T-helper 9 cell (primary cell): ENCODE measurements at regions not wholly inside any gene's neighbourhood (a gene's known extent, or its start where the extent isn't known, plus 50 kb on each side); places are given as distances from the start of the nearest gene placed in this dataset.
"Not testable (repeated sequence)": the region's sequence is repeated elsewhere in the genome, so short reads cannot be mapped to it uniquely, and the experiment has no call there.

Source experiments
- DNase-seq: peaks from one replicate; pipeline ENCODE4 v3.0.0-alpha.2; 2020

DNA sequence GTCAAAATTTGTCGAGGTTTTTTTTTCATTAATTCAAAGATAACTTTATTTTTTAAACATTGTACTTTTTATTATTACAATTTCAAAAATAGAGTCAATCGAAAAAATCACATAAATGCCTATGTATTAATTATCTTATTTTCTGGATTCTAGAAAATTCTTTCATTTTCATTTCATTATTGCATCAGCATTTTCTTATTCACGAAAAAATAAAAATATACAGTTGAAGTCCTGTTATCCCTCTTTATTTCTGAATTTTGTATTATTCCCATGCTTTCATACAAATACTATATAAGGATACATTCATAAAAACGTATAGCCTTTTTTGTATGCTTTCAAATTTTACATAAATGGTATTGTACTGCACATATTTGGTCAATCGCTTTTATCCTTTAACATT is 681.0 kb upstream of the USP24 start:
- no peak for DNase-seq

DNA sequence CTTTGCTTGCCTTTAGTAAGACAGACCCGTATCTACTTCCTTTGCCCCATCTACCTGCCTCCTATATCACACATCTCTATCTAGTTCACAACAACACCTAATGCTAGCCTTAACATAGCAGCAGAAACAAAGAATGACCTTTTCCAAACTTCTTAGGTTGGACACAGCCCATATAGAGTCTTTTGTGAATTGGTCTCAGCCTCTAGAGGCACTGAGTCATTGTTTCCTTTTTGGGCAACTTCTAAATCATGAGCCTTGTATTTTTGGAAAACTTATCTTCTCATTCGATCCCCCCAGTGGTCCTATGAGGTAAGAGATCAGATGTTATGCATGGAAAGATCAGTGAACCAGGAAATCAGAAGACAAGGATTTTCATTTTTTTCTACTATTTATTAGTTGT is 679.4 kb upstream of the USP24 start:
- DNase-seq: no peak

DNA sequence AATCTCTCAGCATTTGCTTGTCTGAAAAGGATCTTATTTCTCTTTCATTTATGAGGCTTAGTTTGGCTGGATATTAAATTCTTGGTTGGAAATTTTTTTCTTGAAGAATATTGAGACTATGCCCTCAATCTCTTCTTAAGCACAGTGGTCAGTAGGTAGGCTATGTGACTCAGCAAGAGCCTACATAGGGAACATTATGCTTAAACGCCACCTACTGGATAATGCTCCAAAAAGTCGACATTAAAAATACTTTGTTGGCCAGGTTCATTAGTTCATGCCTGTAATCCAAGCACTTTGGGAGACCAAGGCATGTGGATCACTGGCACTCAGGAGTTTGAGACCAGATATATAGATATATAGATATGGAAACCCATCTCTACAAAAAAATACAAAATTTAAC is 678.0 kb upstream of the USP24 start:
- DNase-seq: no peak

DNA sequence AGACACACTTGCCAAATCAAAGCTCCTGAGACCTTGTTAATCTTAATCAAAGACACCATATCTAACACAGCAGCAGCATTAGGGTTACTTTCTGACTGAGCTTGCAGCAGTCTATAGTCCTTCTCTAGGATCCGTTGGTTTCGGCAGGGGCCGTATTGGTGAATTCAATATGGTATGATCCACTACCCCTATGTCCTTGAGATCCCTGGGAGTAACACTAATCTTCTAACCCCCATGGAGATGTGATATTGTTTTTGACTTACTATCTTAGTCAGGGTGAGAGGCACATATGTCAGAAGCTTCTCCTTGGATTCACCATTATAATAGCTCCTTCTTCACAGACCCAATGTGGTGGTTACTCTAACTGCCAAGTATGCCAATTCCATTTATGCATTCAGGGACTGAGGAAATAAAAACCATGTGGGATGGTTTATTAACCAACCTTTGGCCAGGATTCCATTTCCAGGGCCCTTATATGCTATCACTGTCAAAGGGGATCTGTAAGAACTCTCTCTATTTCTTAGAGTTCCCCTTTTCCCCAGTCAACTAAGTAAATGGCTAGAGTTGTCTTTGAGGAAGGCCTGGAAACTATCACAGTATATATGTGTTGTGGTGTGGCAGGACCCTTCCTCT is 673.6 kb upstream of the USP24 start:
- DNase-seq: no peak

DNA sequence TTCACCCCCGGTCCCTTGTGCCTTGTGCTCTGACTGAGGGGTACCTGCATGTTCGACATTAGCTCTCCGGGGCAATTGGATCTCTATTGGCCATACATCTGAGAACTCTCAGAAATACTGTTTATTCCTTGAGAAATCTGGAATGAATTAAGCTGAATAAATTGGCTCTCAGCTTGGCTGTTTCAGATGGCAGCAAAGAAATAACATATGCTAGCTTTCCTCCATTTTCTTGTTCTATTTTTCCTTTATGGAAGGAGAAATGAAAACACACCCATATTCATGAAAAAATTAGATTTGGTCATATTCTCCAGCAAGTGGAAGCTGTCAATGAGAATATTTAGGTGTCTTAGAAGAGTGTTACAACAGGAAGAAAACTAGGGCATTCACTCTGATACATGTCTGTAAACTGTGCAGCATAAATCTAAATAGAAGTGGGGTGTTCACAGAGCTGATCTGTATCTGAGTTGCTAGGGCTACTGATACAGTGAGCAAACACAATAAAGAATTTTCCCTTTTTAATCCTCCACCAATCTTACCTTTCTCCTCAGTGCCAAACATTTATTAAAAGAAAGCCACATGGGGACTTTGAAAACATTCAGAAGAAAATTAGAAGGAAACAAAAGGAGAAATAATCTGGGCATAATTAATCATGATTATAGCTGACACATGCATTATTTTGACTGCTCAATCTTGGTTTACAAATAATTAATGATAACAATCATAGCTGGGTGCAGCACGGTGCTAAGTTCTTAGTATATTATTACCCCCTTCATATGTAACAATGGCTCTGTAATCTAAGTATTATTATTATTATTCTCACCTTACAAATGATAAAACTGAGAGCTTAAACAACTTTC is 671.9 kb upstream of the USP24 start:
- no peak for DNase-seq

DNA sequence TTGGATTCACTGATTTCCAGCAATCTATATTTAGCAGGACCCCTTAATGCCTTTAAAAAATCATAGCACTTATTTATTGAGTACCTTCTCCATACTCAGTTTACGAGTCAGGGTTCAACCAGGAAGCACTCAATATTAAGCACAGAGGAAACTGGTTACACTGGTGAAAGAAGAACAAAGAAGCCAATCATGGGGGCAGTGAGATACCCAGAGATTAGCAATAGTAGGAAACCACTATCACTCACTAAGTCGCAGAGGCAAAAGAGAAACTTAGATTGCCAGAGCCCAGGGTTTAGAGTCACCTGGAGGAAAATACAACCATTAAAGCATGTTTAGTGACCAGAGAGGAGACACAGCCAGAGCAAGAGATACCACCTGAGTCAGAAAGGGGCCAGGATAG is 670.5 kb upstream of the USP24 start:
- DNase-seq: no peak

DNA sequence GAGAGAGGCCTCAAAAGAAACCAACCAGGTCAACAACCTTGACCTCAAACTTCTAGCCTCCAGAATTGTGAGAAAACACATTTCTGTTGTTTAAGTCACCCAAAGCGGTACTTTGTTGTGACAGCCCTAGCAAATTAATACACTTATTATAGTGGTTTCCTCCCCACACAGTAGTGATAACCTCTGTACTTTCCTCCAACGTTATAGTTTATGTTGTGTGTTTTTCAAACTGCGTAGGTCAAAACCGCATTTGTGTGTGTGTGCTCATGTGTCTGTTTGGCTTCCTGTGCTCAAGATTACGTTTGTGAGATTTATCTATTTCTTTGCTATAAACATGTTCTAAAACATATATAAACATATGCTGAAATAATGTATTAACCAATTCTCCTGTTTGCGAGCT is 667.8 kb upstream of the USP24 start:
- DNase-seq: no peak

DNA sequence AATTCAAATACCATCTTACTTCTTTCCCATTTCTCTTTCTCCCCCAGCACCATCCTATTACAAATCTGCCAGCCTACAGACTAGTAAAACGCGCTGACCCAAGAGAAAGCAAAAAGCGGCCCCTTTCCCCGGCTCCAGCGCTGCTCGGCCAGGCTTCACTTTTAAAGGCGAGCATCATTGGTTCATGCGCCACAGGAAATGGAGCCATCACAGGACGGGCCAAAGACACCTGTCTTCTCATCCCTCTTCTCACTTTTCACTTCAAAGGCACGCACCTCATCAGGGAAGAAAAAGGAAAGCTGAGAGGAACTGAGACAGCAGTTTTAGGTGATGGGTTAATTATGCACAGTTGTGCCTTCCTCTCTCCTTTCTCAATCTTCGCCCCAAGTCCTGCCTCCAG is 664.2 kb upstream of the USP24 start:
- no peak for DNase-seq

DNA sequence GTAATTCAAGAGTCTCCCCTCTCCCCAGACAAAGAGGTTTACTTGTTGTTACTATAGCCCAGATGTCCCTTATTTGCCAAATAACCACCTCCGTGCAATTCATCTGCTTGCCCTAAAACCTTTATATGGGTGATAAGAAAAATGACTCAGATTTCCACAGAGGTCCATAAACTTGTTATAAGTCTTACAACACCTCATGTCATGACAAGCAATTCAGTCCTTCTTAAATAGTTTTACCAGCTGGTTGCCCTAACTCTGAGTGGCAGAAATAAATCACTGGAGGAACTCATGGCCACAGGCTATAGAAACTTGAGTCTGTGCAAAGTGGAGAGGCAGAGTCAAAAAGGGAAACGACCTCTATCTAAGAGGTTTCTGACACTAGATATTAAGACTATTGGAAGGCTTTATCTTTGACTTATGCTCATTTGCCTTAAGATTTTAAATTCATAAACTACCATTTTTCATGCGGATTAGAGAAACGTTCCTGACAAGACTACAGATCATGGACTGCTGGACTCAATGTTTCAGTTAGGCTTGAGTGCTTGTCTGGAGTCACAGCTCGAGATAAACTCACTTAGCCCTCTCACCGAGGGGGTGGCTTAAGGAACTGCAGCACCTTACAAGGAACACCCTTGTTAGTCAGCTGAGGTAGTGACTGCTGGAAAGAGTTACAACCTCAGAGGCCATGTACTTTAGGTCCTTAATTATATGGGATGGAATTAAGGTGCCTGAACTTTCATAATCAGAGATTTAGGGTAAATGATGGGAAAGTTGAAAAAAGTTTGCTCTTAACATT is 662.5 kb upstream of the USP24 start:
- DNase-seq: no peak

DNA sequence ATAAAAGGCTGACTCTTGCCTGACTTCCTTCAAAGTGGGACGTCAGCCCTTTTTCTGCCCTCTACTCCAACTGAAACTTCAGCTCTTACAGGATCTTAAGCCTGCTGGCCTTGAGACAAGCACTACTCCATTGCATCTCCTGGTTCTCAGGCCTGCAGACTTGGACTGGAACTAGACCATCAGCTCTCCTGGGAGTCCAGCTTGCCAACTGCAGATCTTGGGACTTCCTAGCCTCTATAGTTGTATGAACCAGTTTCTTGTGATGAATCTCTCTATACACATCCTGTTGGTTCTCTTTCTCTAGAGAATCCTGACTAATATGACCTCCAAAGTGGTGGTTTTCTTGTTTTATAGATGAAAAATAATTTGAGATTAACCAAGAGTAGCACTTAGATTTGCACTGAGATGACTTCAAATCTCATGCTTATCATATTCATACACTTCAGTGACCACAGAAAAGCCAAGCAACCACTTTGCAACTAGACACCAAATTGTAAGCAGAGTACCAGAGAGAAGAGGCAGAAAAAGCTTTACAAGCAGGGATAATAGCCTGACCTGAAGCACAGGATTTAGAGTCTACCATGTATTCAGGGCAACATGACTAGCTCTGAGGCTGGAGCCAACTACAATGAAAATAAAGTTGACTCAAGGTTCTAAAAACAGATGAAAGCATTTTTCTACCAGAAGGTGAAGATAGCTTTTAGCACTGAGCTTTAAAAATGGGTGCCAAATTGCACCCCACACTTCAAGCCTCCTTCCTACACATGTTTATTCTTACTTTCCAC is 661.3 kb upstream of the USP24 start:
- DNase-seq: no peak

DNA sequence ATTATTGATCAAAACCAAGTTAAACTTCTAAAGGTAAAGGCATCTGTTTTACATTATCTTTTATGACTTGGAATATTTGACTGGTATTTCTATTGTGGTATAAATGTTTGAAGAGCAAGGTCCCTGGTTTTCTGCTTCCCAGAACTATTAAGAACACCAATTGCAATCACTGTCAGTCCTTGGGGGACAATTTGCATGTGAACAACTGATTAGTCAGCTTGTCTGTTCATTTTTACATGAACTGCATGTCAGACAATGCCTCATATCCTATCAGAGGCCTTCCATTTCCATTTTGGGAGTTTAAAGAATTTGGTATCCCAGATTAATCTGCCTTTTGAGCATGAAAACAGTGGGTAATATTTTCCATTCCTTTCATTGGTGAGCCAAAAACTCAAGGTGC is 654.9 kb upstream of the USP24 start:
- no peak for DNase-seq

DNA sequence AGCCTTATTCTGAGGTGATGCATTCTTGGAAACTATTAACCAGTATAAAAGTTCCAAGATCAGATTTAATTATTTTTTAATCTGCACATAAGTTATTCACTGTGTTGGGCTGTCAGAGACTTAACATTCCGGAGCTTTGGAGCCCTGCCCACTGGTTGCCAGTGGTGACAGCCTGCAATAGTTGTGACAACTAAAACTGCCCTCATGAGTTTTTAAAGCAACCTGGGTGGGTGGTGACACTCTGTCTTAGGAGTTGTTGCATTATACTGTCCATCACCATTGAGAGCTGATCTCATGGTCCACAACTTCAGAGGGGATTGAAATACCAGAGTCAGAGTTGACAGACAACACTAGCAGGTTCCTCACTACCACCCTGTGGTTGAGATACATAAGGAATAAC is 653.9 kb upstream of the USP24 start:
- no peak for DNase-seq

DNA sequence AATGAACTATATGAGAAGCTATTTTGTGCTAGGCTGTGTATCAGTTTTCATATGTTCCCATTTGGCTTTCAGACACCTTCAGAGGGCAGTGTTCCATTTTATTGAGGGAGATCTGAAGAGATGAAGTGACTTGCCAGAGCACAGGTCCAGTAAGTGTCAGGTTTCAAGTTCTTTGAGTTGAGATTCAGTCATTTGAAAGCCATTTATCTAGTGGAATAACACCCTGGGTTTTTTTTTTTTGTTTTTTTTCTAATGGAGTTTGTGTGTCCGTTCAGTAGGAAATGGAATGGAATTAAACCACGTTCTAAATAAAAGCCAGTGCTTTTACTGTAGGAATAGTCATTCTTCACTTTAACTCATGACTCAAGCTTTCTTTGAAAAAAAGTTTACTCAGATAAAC is 652.9 kb upstream of the USP24 start:
- no peak for DNase-seq

DNA sequence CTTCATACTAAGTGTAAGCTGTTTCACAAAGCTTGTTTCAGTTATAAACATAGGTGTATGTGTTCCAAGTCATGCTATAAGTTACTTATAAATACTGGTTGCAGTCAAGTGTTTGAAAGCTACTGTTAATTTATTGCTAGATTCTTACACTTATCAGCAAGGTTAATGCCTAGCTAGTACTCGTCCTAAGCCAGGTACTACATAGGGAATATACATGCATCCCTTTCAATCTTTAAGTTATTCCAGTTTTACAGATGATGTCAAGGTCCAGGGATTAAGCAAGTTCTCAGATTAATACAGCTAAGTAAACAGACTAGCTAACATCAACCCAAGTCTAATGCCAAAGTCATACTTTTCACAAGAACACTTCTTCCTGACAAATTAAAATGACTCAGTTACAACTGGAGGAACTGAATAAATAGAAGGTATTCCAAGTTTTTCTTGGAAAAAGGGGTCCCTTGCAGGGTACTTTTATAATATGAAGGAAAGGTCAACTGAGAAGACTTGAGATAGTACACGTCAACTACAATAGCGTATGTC is 652.2 kb upstream of the USP24 start:
- DNase-seq: no peak

DNA sequence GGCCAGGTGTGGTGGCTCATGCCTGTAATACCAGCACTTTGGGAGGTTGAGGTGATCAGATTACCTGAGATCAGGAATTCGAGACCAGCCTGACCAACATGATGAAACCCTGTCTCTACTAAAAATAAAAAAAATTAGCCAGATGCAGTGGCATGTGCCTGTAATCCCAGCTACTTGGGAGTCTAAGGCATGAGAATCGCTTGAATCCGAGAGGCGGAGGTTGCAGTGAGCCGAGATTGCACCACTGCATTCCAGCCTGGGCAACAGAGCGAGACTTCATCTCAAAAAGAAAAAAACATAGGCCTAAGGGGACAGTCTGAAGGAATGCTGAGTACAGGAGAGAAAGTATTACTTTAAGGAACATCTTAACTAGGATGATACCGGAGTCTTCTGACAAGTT is 650.6 kb upstream of the USP24 start:
- DNase-seq: not testable (repeated sequence)

DNA sequence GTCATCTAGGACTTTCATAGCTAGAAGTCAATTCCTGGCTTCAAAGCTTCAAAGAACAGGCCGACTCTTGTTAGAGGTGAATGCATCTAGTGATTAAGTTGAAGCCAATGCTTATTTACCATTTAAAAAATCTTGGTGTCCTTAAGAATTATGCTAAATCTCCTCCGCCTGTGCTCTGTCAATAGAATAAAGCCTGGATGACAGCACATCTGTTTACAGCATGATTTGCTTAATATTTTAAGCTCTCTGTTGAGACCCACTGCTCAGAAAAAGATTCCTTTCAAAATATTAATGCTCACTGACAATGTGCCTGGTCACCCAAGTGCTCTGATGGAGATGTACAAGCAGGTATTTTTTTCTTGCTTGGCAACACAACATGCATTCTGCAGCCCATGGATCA is 649.1 kb upstream of the USP24 start:
- DNase-seq: no peak

DNA sequence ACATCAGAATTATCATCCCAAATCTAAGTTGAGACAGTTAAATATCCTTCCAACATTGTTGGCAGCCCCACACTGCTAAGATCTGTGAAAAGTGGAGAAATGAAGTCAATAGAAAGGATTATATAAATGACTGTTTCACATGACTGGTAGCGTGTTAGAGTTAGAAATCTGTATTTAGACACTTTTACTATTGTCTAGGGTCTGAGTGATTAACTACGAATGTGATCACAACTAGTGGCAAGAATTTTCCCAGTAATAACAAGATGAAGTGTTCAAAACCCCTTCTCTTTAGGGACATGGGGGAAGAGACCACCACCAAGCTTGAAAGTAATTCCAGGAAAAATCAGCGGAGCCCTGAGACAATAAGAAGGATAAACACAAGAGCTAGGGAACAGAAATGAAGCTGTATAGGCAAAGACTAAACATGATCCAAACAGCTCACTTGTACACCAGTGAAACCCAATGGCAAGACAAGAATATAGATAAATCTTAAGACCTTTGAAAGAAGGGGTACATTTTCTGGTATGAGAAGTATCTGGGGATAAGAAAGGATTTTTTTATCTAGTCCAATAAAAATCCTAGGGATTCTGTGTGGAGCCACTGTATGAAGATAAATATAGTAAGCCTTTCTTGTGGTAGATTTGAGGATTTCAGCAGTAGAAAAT is 646.6 kb upstream of the USP24 start:
- DNase-seq: no peak

DNA sequence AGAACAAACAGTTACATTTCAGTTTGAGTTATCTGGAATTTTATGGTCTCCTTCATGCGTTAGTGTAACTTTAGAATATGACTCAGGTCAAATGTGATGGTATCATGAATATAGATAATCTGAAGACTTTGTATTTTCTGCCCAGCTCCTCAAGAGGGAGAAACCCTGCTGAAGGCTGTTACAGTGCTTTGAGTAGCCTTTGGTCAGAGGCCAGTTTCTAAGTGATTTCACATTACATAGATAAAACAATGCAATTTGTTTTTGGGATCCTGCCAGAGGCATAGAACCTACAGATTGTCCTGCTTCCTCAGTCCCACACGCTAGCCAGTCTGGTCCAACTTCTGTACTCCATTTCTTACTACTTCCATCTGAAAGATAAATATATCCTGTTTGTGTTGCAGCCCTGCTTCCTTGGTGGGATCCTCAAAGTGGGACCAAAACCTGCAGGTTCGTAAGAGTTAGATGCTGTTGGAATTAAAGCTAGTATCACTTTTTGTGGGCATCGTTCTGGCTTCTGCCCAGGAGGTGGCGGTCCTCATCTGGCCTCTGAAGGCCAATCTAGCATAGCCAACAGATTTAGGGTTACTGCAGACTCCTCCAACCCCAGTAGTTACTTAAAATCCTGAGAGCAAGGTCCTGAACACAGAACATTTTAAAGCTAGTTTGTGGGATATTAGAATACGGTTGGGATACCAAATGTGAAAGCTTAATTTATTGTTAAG is 645.8 kb upstream of the USP24 start:
- no peak for DNase-seq

DNA sequence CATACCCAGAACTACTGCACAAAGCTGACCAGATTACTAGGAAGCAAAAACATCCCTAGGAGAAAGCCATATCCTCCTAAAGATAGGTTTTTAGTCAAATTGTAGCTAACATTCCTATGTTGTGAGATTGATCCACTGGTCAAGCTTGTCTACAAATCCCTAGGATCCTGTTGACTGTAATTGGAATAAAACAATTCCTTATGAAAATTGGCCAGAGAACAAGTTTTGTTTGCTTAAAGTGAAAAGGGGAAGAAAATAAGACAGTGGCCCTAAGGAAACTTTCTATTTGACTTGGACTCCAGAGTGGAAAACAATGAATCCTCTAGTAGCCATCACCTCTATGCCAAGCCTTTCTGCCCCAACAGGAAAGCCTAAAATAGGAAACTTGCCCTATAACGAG is 645.2 kb upstream of the USP24 start:
- no peak for DNase-seq

DNA sequence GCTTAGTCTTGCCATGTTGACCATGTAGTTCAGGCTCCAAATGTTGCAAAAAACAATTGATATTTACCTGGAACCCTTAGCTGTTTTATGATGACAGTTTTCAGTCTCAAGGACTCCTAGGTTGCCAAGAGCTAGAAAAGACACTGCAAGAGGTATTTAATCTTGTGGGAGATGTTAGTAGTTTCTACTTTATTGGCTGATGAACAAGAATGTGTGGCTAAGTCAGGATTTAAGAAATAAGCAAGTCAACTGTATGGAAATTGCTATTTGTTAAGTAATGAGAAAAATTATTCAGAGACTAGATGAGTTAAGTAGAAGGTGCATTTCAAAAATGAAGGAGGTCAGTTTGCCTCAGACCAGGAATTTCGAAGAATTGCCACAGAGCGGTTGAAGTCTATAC is 639.7 kb upstream of the USP24 start:
- DNase-seq: no peak

DNA sequence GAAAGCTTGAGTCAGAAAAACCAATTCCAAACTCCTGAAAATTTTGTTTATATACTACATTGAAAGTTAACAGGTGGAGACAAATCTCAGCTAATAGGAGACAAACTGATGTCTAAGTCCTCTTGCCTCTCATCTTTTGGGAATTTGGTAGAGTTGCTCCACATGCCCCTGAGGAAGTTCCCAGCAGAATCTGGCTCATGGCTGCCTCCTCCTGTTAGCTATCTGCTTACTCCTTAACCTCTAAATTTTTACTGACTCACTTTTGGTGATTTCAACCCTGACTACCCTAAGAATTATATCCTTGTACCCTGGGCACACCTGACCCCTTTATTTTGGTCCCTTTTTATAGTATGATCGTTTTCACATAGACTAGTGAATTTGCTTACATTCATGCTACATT is 633.7 kb upstream of the USP24 start:
- no peak for DNase-seq

DNA sequence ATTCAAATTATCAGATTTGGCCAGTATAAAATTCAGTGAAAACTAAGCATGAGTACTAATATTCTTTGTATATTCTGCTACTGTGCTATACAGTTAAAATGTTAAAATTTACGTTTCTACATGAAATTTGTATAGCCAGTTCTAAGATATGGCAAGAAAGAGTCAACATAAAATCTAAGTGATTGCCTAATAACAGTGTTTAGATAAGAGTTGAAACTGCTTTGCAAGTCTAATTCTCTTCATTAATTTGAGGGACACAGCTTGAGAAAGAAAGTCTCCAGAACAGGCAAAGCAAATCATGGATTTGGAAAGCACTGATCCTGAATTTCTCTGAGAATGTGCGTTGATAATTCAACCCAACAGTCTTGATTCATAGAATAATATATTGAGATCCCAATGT is 630.9 kb upstream of the USP24 start:
- DNase-seq: no peak
